ENCODE measurements at regions not wholly inside any gene's neighbourhood (a gene's known extent, or its start where the extent isn't known, plus 50 kb on each side); places are given as distances from the start of the nearest gene placed in this dataset.

GRCh38 chr6:21455071-21455470, 138.5 kb upstream of the SOX4 start:
- CTCF ChIA-PET, result no interaction called here
- H3K36me3 Mint-ChIP-seq (ENCODE audit: low read depth), result no peaks in the 10 kb centered on the region
- H3K27me3 Mint-ChIP-seq, result no peaks in the 10 kb centered on the region
- intact Hi-C loops (cut with micrococcal nuclease), result no loop called here
- no peak overlapping the region for H3K4me3 Mint-ChIP-seq
- no peaks in the 10 kb centered on the region for H3K4me1 Mint-ChIP-seq
- ATAC-seq (ENCODE audit: low read depth) (no peak), DNase-seq (no peak)
- H3K27ac Mint-ChIP-seq, result no peak overlapping the region
- no peak for TF ChIP-seq CTCF (IDR thresholded peaks at IDR 0.05)
- POLR2A ChIA-PET, result no interaction called here
- H3K9me3 Mint-ChIP-seq, result no peaks in the 10 kb centered on the region

- ChIA-PET CTCF (no interaction called here), POLR2A (no interaction called here)
- Mint-ChIP-seq H3K27me3 (no peaks in the 10 kb centered on the region), H3K27ac (no peak overlapping the region), H3K36me3 (ENCODE audit: low read depth) (no peaks in the 10 kb centered on the region), H3K4me3 (no peak overlapping the region), H3K9me3 (no peaks in the 10 kb centered on the region), H3K4me1 (no peaks in the 10 kb centered on the region)
- ATAC-seq (ENCODE audit: low read depth), result no peak
- TF ChIP-seq CTCF (IDR thresholded peaks at IDR 0.05), result no peak
- DNase-seq, result no peak
- intact Hi-C loops (cut with micrococcal nuclease), result no loop called here
These were observed 135.9 kb upstream of the SOX4 start for GRCh38 chr6:21457647-21458046.

GRCh38 chr6:21459641-21460040, 133.9 kb upstream of the SOX4 start:
- DNase-seq (no peak), ATAC-seq (ENCODE audit: low read depth) (no peak)
- no peaks in the 10 kb centered on the region for H3K9me3 Mint-ChIP-seq
- no peaks in the 10 kb centered on the region for H3K27me3 Mint-ChIP-seq
- no peak for TF ChIP-seq CTCF (IDR thresholded peaks at IDR 0.05)
- POLR2A ChIA-PET, result no interaction called here
- no peak overlapping the region for H3K27ac Mint-ChIP-seq
- intact Hi-C loops (cut with micrococcal nuclease), result no loop called here
- H3K4me1 Mint-ChIP-seq, result no peaks in the 10 kb centered on the region
- no peak overlapping the region for H3K4me3 Mint-ChIP-seq
- CTCF ChIA-PET, result no interaction called here
- no peaks in the 10 kb centered on the region for H3K36me3 Mint-ChIP-seq (ENCODE audit: low read depth)

GRCh38 chr6:21461844-21462518, 131.6 kb upstream of the SOX4 start:
- Mint-ChIP-seq H3K27me3 (no peaks in the 10 kb centered on the region), H3K36me3 (ENCODE audit: low read depth) (no peaks in the 10 kb centered on the region), H3K4me1 (no peaks in the 10 kb centered on the region), H3K4me3 (no peak overlapping the region), H3K9me3 (no peaks in the 10 kb centered on the region), H3K27ac (no peak overlapping the region)
- ATAC-seq (ENCODE audit: low read depth), result no peak
- intact Hi-C loops (cut with micrococcal nuclease), result no loop called here
- no peak for TF ChIP-seq CTCF (IDR thresholded peaks at IDR 0.05)
- CTCF ChIA-PET, result no interaction called here
- POLR2A ChIA-PET, result no interaction called here
- no peak for DNase-seq

- intact Hi-C loops (cut with micrococcal nuclease), result no loop called here
- ATAC-seq (ENCODE audit: low read depth), result no peak
- CTCF ChIA-PET, result no interaction called here
These were observed 131.1 kb upstream of the SOX4 start for GRCh38 chr6:21462519-21462852.

More at GRCh38 chr6:21462519-21462852, 131.1 kb upstream of the SOX4 start:
- Mint-ChIP-seq H3K36me3 (ENCODE audit: low read depth) (no peaks in the 10 kb centered on the region), H3K9me3 (no peaks in the 10 kb centered on the region), H3K4me3 (no peak overlapping the region), H3K4me1 (no peaks in the 10 kb centered on the region), H3K27me3 (no peaks in the 10 kb centered on the region), H3K27ac (no peak overlapping the region)
- POLR2A ChIA-PET, result no interaction called here
- no peak for TF ChIP-seq CTCF (IDR thresholded peaks at IDR 0.05)
- no peak for DNase-seq
